Bronchial epithelial cell (primary cell): ENCODE measurements at regions not wholly inside any gene's neighbourhood (a gene's known extent, or its start where the extent isn't known, plus 50 kb on each side); places are given as distances from the start of the nearest gene placed in this dataset.

Source experiments
- DNase-seq: peaks from one replicate; pipeline ENCODE4 v3.0.0-alpha.2; 2010; ENCODE audit warnings: low read depth
- FAIRE-seq: peaks from 2 replicates; lab custom pipeline; 2011; peaks lifted over from hg19 to GRCh38; lab: Jason Lieb, UNC
- H3K27me3 ChIP-seq: 2 replicates; pipeline ENCODE4 v1.5.1; 2011; ENCODE audit warnings: low read length; ENCODE audit not compliant: control insufficient read depth, insufficient read depth
- H3K36me3 ChIP-seq: 2 replicates; pipeline ENCODE4 v1.5.1; 2011; ENCODE audit warnings: low read length; ENCODE audit not compliant: control insufficient read depth, insufficient read depth
- H3K4me3 ChIP-seq: 2 replicates; pipeline ENCODE4 v1.5.1; 2011; ENCODE audit warnings: mild to moderate bottlenecking, low read depth, low read length, control low read depth
- CTCF ChIP-seq: IDR thresholded peaks from 2 replicates; pipeline ENCODE4 v1.5.1; 2011; ENCODE audit warnings: mild to moderate bottlenecking, moderate library complexity, low read length, control low read depth, inconsistent platforms; ENCODE audit not compliant: insufficient read depth, severe bottlenecking

- no peaks in the 10 kb centered on the region for H3K36me3 ChIP-seq
- DNase-seq = no peak
- H3K27me3 ChIP-seq = no peaks in the 10 kb centered on the region
- no peak for FAIRE-seq
- H3K4me3 ChIP-seq = no peak overlapping the region
- TF ChIP-seq CTCF = no peak
Measured at GRCh38 chr3:88440701-88441100, 290.9 kb downstream of the C3orf38 start.

- no peaks in the 10 kb centered on the region for H3K36me3 ChIP-seq
- no peak for FAIRE-seq
- no peaks in the 10 kb centered on the region for H3K27me3 ChIP-seq
- no peak for DNase-seq
- no peak for TF ChIP-seq CTCF
- no peak overlapping the region for H3K4me3 ChIP-seq
Measured at GRCh38 chr3:88443066-88443465, 293.3 kb downstream of the C3orf38 start.

- Histone ChIP-seq H3K36me3 (no peaks in the 10 kb centered on the region), H3K27me3 (no peaks in the 10 kb centered on the region), H3K4me3 (no peak overlapping the region)
- no peak for DNase-seq
- TF ChIP-seq CTCF = no peak
- FAIRE-seq = no peak
Measured at GRCh38 chr3:88444251-88444650, 294.5 kb downstream of the C3orf38 start.

- FAIRE-seq = no peak
- H3K36me3 ChIP-seq = no peaks in the 10 kb centered on the region
- no peak for TF ChIP-seq CTCF
- DNase-seq = no peak
- no peaks in the 10 kb centered on the region for H3K27me3 ChIP-seq
- no peak overlapping the region for H3K4me3 ChIP-seq
Measured at GRCh38 chr3:88452228-88452627, 302.5 kb downstream of the C3orf38 start.

GRCh38 chr3:88460369-88460768 is 310.6 kb downstream of the C3orf38 start:
- no peak for TF ChIP-seq CTCF
- DNase-seq (no peak), FAIRE-seq (no peak)
- H3K4me3 ChIP-seq = no peak overlapping the region
- no peaks in the 10 kb centered on the region for H3K36me3 ChIP-seq
- H3K27me3 ChIP-seq = no peaks in the 10 kb centered on the region

GRCh38 chr3:88462230-88462629 is 312.5 kb downstream of the C3orf38 start:
- Histone ChIP-seq H3K36me3 (no peaks in the 10 kb centered on the region), H3K4me3 (no peak overlapping the region), H3K27me3 (no peaks in the 10 kb centered on the region)
- DNase-seq = no peak
- no peak for FAIRE-seq
- TF ChIP-seq CTCF = no peak
